ENCODE measurements at regions not wholly inside any gene's neighbourhood (a gene's known extent, or its start where the extent isn't known, plus 50 kb on each side); places are given as distances from the start of the nearest gene placed in this dataset.
"Not testable (repeated sequence)": the region's sequence is repeated elsewhere in the genome, so short reads cannot be mapped to it uniquely, and the experiment has no call there.

DNA sequence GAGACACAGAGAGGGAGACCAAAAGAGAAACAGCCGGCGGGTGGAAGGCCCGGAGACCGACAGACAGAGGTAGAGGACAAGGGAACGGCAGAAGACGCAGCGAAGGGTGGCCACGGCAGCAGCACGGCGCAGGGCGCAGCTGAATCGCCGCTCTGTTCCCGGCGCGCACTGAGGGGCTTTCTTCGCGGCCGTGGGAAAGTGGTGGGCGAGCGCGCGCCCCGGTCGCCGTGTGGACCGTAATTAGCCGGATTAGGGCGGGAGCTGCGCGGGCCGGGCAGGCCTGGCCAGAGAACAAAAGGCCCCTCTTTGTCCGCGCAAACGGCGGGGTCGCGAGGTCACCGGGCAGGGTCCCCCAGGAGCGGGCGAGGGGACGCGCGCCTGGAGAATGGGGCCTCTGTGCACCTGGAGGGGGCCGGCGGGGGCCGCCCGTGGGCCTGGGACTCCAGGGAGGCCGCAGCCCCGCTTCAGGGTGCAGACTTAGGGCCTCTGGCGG is 158.3 kb downstream of the ZFP36L2 start:
- 12% methylated on average over 51 of the region's 51 CpGs for WGBS (ENCODE audit: insufficient coverage)
- Histone ChIP-seq H3K27me3 (ENCODE audit: control insufficient read depth, insufficient read depth, low read length) (no peaks in the 10 kb centered on the region), H3K4me1 (ENCODE audit: control insufficient read depth, insufficient read depth, low read length) (peaks cover 57% of the 10 kb centered on the region), H3K27ac (ENCODE audit: low read depth, low read length) (peak overlapping the region; percentile 90), H3K9me3 (ENCODE audit: control insufficient read depth, insufficient read depth, low read length) (no peaks in the 10 kb centered on the region), H3K36me3 (ENCODE audit: control insufficient read depth, insufficient read depth, low read length) (no peaks in the 10 kb centered on the region), H3K4me3 (ENCODE audit: low read depth, low read length) (no peak overlapping the region)
- DNase-seq (ENCODE audit: low read depth in 4 of 6, low spot score in 6 of 6), result peak in 2 of 6 donors; percentile 62 to 71

DNA sequence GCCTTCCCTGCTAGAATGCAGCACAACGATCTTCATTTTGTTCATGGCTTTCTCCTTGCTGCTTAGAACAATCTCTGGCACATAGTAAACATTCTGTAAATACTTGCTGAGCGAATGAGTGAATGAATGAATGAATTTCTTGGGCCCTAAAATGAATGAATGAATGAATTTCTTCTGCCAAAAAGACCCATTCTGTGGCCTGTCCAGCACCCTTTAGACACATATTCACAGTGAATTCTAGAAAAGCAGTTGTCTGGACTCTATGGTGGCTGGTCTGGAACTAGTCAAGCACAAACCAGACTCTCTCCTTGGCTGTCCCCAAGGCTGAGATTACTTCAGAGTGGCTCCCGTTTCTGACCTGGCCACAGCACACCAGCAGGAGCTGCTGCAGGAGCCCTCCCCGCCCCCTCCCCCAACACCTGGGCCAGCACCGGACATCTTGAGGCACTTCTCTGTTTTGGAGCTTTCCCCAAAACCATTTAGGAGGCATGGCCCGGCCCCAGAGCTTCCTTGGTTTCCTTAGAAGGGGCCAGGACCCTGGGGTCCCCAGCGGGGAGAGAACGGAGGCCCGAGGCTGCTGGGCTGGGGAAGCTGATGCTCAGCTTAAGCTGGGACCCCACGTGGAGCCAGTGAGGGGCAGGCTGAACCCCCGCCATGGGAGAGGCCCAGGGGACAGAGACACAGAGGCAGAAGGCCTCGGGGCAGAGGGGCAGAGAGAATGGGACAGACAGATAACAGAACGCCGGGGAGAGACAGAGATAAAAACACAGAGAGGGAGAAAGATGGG is 159.0 kb downstream of the ZFP36L2 start:
- Histone ChIP-seq H3K9me3 (ENCODE audit: control insufficient read depth, insufficient read depth, low read length) (no peaks in the 10 kb centered on the region), H3K27me3 (ENCODE audit: control insufficient read depth, insufficient read depth, low read length) (no peaks in the 10 kb centered on the region), H3K27ac (ENCODE audit: low read depth, low read length) (peak overlapping the region; percentile 90), H3K4me1 (ENCODE audit: control insufficient read depth, insufficient read depth, low read length) (peaks cover 55% of the 10 kb centered on the region), H3K4me3 (ENCODE audit: low read depth, low read length) (no peak overlapping the region), H3K36me3 (ENCODE audit: control insufficient read depth, insufficient read depth, low read length) (no peaks in the 10 kb centered on the region)
- 49% methylated on average over 13 of the region's 14 CpGs for WGBS (ENCODE audit: insufficient coverage)
- no peak for DNase-seq (ENCODE audit: low read depth in 4 of 6, low spot score in 6 of 6)

DNA sequence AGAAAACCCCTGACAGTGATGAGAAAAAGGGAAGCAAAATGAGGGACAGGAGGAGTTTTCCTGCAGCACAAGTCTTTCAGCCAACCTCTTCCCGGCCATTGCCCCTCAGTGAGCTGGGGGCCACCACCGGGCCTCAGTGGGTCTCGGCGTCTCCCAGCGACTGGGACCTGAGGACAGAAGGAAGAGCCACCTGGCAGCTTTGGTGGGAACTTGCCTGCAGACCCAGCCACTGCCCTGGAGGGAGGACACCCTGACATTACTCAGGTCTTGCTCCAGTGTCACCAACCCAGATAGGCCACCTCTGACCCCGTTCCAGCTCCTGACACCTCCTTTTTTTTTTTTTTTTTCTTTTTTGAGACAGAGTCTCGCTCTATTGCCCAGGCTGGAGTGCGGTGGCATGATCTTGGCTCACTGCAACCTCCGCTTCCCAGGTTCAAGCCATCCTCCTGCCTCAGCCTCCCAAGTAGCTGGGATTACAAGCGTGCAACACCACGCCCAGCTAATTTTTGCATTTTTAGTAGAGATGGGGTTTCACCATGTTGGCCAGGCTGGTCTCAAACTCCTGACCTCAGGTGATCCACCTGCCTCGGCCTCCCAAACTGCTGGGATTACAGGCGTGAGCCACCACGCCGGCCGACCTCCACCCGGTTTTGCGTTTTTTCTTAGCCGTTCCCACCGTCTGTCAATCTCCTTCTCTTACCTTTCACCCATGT is 159.7 kb downstream of the ZFP36L2 start:
- WGBS (ENCODE audit: insufficient coverage), result 90% methylated on average over 16 of the region's 20 CpGs

DNA sequence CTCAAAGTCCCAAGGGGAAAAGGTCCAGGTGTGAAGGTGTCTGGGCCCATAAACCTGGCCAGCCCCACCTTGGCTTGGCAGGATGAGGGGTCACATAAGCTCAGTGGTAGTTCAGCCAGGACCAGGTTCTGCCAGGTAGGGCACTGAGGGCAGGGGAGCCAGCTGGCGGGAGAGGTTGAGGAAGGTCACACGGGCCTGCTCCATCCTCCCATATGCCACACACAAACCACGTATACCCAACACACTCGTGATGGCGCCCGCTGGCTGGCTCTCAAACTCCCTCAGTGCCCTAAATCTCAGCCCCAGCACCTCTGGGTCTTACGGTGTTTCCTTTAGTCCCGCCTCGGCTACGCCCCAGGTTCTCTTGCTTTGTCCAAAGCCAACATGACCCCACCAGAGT is 160.5 kb downstream of the ZFP36L2 start:
- H3K27ac ChIP-seq (ENCODE audit: low read depth, low read length), result no peak overlapping the region
- no peaks in the 10 kb centered on the region for H3K36me3 ChIP-seq (ENCODE audit: control insufficient read depth, insufficient read depth, low read length)
- no peaks in the 10 kb centered on the region for H3K9me3 ChIP-seq (ENCODE audit: control insufficient read depth, insufficient read depth, low read length)
- no peaks in the 10 kb centered on the region for H3K27me3 ChIP-seq (ENCODE audit: control insufficient read depth, insufficient read depth, low read length)
- peaks cover 40% of the 10 kb centered on the region for H3K4me1 ChIP-seq (ENCODE audit: control insufficient read depth, insufficient read depth, low read length)
- DNase-seq (ENCODE audit: low read depth in 4 of 6, low spot score in 6 of 6), result no peak
- no peak overlapping the region for H3K4me3 ChIP-seq (ENCODE audit: low read depth, low read length)
- 92% methylated on average over 4 of the region's 10 CpGs for WGBS (ENCODE audit: insufficient coverage)

More for the DNA sequence above, 159.7 kb downstream of the ZFP36L2 start:
- H3K9me3 ChIP-seq (ENCODE audit: control insufficient read depth, insufficient read depth, low read length); H3K36me3 ChIP-seq (ENCODE audit: control insufficient read depth, insufficient read depth, low read length); H3K27ac ChIP-seq (ENCODE audit: low read depth, low read length); H3K4me3 ChIP-seq (ENCODE audit: low read depth, low read length); DNase-seq (ENCODE audit: low read depth in 4 of 6, low spot score in 6 of 6); H3K27me3 ChIP-seq (ENCODE audit: control insufficient read depth, insufficient read depth, low read length): not testable (repeated sequence)
- peaks cover 48% of the 10 kb centered on the region for H3K4me1 ChIP-seq (ENCODE audit: control insufficient read depth, insufficient read depth, low read length)

DNA sequence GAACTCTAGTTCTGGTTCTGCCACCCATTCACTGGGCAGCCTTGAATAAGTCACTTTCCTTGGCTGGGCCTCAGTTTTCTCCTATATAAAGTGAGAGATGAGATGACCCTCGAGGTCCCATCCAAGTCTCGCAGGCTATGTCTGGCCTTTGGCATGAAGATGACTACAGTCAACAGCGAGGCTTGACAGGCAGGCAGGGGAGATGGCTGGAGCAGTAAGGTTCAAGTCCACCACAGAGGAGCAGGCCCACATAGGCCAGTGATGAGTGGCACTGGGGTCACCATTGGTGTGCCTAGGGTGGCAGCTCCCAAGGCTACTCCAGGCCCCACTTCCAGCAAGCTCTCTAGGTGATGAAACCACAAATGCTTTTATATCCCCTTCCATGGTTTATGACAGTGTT is 161.4 kb downstream of the ZFP36L2 start:
- WGBS (ENCODE audit: insufficient coverage), result 96% methylated on average over 3 of the region's 3 CpGs
- no peak for DNase-seq (ENCODE audit: low read depth in 4 of 6, low spot score in 6 of 6)

DNA sequence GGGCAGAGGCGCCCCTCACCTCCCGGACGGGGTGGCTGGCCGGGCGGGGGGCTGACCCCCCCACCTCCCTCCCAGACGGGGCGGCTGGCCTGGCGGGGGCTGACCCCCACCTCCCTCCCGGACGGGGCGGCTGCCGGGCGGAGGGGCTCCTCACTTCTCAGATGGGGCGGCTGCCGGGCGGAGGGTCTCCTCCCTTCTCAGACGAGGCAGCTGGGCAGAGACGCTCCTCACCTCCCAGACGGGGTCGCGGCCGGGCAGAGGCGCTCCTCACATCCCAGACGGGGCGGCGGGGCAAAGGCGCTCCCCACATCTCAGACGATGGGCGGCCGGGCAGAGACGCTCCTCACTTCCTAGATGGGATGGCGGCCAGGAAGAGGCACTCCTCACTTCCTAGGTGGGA is 163.3 kb downstream of the ZFP36L2 start:
- not testable (repeated sequence) for H3K27ac ChIP-seq (ENCODE audit: low read depth, low read length); H3K36me3 ChIP-seq (ENCODE audit: control insufficient read depth, insufficient read depth, low read length); DNase-seq (ENCODE audit: low read depth in 4 of 6, low spot score in 6 of 6); H3K9me3 ChIP-seq (ENCODE audit: control insufficient read depth, insufficient read depth, low read length); H3K27me3 ChIP-seq (ENCODE audit: control insufficient read depth, insufficient read depth, low read length); H3K4me3 ChIP-seq (ENCODE audit: low read depth, low read length)
- peaks cover 32% of the 10 kb centered on the region for H3K4me1 ChIP-seq (ENCODE audit: control insufficient read depth, insufficient read depth, low read length)
- no CpG with 5 or more reads among the region's 32 CpGs for WGBS (ENCODE audit: insufficient coverage)

More for the DNA sequence above, 161.4 kb downstream of the ZFP36L2 start:
- H3K36me3 ChIP-seq (ENCODE audit: control insufficient read depth, insufficient read depth, low read length), result no peaks in the 10 kb centered on the region
- no peak overlapping the region for H3K27ac ChIP-seq (ENCODE audit: low read depth, low read length)
- peaks cover 33% of the 10 kb centered on the region for H3K4me1 ChIP-seq (ENCODE audit: control insufficient read depth, insufficient read depth, low read length)
- no peaks in the 10 kb centered on the region for H3K9me3 ChIP-seq (ENCODE audit: control insufficient read depth, insufficient read depth, low read length)
- no peak overlapping the region for H3K4me3 ChIP-seq (ENCODE audit: low read depth, low read length)
- no peaks in the 10 kb centered on the region for H3K27me3 ChIP-seq (ENCODE audit: control insufficient read depth, insufficient read depth, low read length)

DNA sequence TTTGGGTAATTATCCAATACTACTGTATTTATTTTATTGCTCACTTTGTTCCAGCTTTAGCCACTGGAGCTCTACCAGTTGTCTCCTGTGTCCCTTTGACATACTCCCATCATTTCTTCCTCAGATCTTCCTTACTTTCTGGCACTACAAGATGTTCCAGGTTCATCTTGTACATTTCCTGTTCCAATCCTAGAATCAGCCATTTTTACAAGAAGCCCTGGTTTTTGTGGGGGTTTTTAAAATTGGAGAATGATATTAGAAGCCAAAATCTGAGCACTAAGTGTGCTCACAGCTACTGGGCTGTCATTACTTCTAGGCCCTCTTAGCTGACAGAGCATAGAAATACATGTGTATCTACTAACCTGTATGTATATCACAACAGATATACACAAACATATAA is 164.3 kb downstream of the ZFP36L2 start:
- no peak for DNase-seq (ENCODE audit: low read depth in 4 of 6, low spot score in 6 of 6)

DNA sequence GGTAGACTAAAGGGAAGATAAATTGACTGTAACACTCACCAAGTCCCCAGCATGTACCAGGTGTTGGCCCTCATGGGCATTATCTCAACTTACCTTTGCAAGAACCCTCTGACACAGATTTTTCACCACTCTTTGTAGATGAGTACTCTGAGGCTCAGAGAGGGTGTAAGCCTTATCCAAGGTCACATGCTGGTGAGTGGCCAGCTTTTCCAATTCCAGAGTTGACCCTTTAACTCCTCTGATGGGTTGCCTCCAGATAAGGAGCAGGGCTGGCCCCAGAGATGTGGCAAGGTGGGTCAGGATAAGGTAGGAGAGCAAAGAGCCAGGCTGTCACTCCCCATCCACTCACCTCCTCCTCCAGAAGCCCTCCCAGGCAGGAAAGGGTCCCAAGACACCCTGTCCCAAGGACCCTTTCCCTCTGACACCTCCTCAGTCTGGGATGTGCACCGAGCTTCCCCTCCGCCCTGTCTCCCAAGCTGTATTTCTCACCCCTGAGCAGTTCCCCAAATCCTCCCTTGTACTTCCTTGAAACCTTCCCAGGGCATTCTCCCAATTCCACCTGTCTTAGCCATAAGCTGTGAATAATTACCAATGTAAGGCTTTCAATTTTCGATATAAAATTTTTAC is 165.9 kb downstream of the ZFP36L2 start:
- no peaks in the 10 kb centered on the region for H3K9me3 ChIP-seq (ENCODE audit: control insufficient read depth, insufficient read depth, low read length)
- H3K36me3 ChIP-seq (ENCODE audit: control insufficient read depth, insufficient read depth, low read length), result no peaks in the 10 kb centered on the region
- WGBS (ENCODE audit: insufficient coverage), result 80% methylated on average over 2 of the region's 3 CpGs
- no peak overlapping the region for H3K27ac ChIP-seq (ENCODE audit: low read depth, low read length)
- no peak for DNase-seq (ENCODE audit: low read depth in 4 of 6, low spot score in 6 of 6)
- H3K4me1 ChIP-seq (ENCODE audit: control insufficient read depth, insufficient read depth, low read length), result peaks cover 45% of the 10 kb centered on the region
- no peaks in the 10 kb centered on the region for H3K27me3 ChIP-seq (ENCODE audit: control insufficient read depth, insufficient read depth, low read length)
- no peak overlapping the region for H3K4me3 ChIP-seq (ENCODE audit: low read depth, low read length)

More for the DNA sequence above, 164.3 kb downstream of the ZFP36L2 start:
- Histone ChIP-seq H3K27me3 (ENCODE audit: control insufficient read depth, insufficient read depth, low read length) (no peaks in the 10 kb centered on the region), H3K27ac (ENCODE audit: low read depth, low read length) (no peak overlapping the region), H3K4me1 (ENCODE audit: control insufficient read depth, insufficient read depth, low read length) (peaks cover 34% of the 10 kb centered on the region), H3K4me3 (ENCODE audit: low read depth, low read length) (no peak overlapping the region), H3K36me3 (ENCODE audit: control insufficient read depth, insufficient read depth, low read length) (no peaks in the 10 kb centered on the region), H3K9me3 (ENCODE audit: control insufficient read depth, insufficient read depth, low read length) (no peaks in the 10 kb centered on the region)

DNA sequence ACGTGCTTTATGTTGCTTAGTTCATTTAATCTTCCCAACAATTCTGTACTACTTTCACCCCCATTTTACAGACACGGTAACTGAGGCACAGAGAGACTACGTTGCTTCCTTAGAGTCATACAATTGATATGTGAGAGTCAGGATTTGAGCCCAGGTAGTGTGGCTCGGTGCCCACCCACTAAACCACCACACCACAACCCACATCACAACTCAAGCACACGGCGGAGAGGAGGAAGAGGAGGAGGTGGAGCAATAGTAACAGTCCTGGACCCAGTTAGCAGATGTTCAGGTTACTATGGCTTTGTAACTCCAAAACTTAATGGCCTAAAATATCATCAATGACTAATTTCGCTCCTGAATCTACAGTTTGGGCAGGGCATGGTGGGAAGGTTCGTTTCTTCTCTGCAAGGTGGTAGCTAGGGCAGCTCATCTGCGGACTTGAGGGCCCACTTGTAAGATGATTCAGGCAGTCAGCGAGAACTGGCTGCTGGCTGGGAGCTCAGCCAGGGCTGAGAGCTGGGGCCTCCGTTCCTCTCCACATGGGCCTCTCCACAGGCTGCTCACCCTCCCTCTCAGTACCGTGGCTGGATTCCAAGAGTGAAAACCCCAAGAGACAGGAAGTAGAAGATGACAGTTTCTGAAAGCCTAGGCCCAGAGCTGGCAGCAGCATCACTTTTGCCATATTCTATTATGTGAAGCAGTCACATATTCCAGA is 167.1 kb downstream of the ZFP36L2 start:
- DNase-seq (ENCODE audit: low read depth in 4 of 6, low spot score in 6 of 6), result peak in 2 of 6 donors; percentile 87 to 91
- 32% methylated on average over 5 of the region's 12 CpGs for WGBS (ENCODE audit: insufficient coverage)
- Histone ChIP-seq H3K27ac (ENCODE audit: low read depth, low read length) (peak overlapping the region; percentile 78), H3K27me3 (ENCODE audit: control insufficient read depth, insufficient read depth, low read length) (no peaks in the 10 kb centered on the region), H3K4me3 (ENCODE audit: low read depth, low read length) (no peak overlapping the region), H3K36me3 (ENCODE audit: control insufficient read depth, insufficient read depth, low read length) (no peaks in the 10 kb centered on the region), H3K4me1 (ENCODE audit: control insufficient read depth, insufficient read depth, low read length) (peaks cover 56% of the 10 kb centered on the region), H3K9me3 (ENCODE audit: control insufficient read depth, insufficient read depth, low read length) (no peaks in the 10 kb centered on the region)

All from spinal cord (tissue), 9 donors.